Gastrocnemius medialis (tissue), 4 donors: ENCODE measurements at regions not wholly inside any gene's neighbourhood (a gene's known extent, or its start where the extent isn't known, plus 50 kb on each side); places are given as distances from the start of the nearest gene placed in this dataset.
"Not testable (repeated sequence)": the region's sequence is repeated elsewhere in the genome, so short reads cannot be mapped to it uniquely, and the experiment has no call there.

Experiments
- ATAC-seq, 2 donors: fragments of 150-250 bp; one replicate each; pipeline ENCODE4 v1.9.1; 2016
- DNase-seq, 2 donors: peaks; one replicate each; pipeline ENCODE4 v3.0.0-alpha.2; 2019
- H3K27ac ChIP-seq, 4 donors: fragments of 200-600 bp; sonication (generic); 1 replicate in 1 of 4; 2 replicates in 3 of 4; pipeline ENCODE4 v1.5.1; 2016 to 2018; ENCODE audit warnings: mild to moderate bottlenecking in 2 of 4, moderate library complexity in 1 of 4
- H3K27me3 ChIP-seq, 3 donors: fragments of 200-600 bp; sonication (generic) in 2 of 3; 1 replicate in 1 of 3; 2 replicates in 2 of 3; pipeline versions ENCODE4 v1.5.1 to v1.6.0; 2016 to 2019; ENCODE audit warnings: mild to moderate bottlenecking in 1 of 3, moderate library complexity in 1 of 3
- H3K36me3 ChIP-seq, 2 donors: fragments of 200-600 bp; sonication (generic) in 1 of 2; one replicate each; pipeline ENCODE4 v1.5.1; 2017 to 2018
- H3K4me1 ChIP-seq, 2 donors: fragments of 200-600 bp; sonication (generic) in 1 of 2; one replicate each; pipeline ENCODE4 v1.5.1; 2016 to 2017; ENCODE audit warnings: mild to moderate bottlenecking in 2 of 2
- H3K4me3 ChIP-seq, 4 donors: fragments of 200-600 bp; sonication (generic) in 3 of 4; 1 replicate in 1 of 4; 2 replicates in 3 of 4; pipeline ENCODE4 v1.5.1; 2016 to 2019; ENCODE audit warnings: mild to moderate bottlenecking in 2 of 4
- H3K9me3 ChIP-seq, 3 donors: fragments of 200-600 bp; sonication (generic) in 2 of 3; 1 replicate in 1 of 3; 2 replicates in 2 of 3; pipeline ENCODE4 v1.5.1; 2016 to 2019
- POLR2A ChIP-seq, 2 donors: fragments of 450-650 bp; IDR thresholded peaks; one replicate each; pipeline ENCODE4 v1.6.1; 2017; ENCODE audit warnings: antibody characterized with exemption in 2 of 2, mild to moderate bottlenecking in 2 of 2, moderate library complexity in 2 of 2
- in situ Hi-C, 4 donors: fragments of 200-750 bp; cut with MboI; loops; one replicate each; pipeline versions ENCODE4 v1.15.0 to v1.8.0; 2017; ENCODE audit warnings: low sequenced_read_pairs in 4 of 4
- intact Hi-C: fragments of 100-400 bp; cut with DNase I; formaldehyde crosslinking; loops from one replicate; pipeline ENCODE4 v1.15.1; 2023; ENCODE audit warnings: low total_unique reads
- TF ChIP-seq, protein P1 (sequence below), 5 experiments: fragments of 450-650 bp in 3 of 5; fragments of 200-600 bp in 2 of 5; sonication (generic) in 2 of 5; IDR thresholded peaks in 4 of 5; conservative IDR thresholded peaks in 1 of 5; 1 replicate in 4 of 5; 2 replicates in 1 of 5; pipeline ENCODE4 v1.5.1; 2016 to 2019; ENCODE audit warnings: antibody characterized with exemption in 5 of 5, mild to moderate bottlenecking in 3 of 5, moderate library complexity in 3 of 5

DNA sequence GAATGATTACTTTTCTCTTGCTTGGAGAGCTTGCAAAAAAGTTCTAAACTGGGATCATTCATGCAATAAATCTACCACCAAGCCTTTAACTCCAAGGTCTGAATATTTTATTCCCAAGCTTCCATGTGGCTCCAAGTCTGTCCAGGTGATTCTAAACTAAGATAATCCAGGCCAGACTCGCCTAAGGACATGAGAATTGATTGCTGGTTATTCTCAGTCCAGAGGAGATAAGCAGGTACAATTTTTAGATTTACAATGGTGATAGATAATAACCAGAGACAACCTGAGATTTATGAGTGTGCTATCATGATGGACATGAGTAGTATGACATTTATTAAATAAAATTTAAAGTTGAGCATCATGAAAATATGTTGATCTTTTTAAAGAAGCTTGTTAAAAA, 156.5 kb upstream of the SPRY2 start:
- H3K4me3 ChIP-seq: no peak overlapping the region
- in situ Hi-C loops (no loop called here), intact Hi-C loops (no loop called here)
- no peak for TF ChIP-seq POLR2A (IDR thresholded peaks at IDR 0.05)
- TF ChIP-seq, protein P1, sequence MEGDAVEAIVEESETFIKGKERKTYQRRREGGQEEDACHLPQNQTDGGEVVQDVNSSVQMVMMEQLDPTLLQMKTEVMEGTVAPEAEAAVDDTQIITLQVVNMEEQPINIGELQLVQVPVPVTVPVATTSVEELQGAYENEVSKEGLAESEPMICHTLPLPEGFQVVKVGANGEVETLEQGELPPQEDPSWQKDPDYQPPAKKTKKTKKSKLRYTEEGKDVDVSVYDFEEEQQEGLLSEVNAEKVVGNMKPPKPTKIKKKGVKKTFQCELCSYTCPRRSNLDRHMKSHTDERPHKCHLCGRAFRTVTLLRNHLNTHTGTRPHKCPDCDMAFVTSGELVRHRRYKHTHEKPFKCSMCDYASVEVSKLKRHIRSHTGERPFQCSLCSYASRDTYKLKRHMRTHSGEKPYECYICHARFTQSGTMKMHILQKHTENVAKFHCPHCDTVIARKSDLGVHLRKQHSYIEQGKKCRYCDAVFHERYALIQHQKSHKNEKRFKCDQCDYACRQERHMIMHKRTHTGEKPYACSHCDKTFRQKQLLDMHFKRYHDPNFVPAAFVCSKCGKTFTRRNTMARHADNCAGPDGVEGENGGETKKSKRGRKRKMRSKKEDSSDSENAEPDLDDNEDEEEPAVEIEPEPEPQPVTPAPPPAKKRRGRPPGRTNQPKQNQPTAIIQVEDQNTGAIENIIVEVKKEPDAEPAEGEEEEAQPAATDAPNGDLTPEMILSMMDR (IDR thresholded peaks at IDR 0.05 in 4 of 5, conservative IDR thresholded peaks at IDR 0.05 in 1 of 5): no peak
- no peaks in the 10 kb centered on the region for H3K27me3 ChIP-seq
- H3K36me3 ChIP-seq: no peaks in the 10 kb centered on the region
- no peak for DNase-seq
- no peak for ATAC-seq
- H3K4me1 ChIP-seq: no peaks in the 10 kb centered on the region
- no peaks in the 10 kb centered on the region for H3K9me3 ChIP-seq
- H3K27ac ChIP-seq: no peak overlapping the region

DNA sequence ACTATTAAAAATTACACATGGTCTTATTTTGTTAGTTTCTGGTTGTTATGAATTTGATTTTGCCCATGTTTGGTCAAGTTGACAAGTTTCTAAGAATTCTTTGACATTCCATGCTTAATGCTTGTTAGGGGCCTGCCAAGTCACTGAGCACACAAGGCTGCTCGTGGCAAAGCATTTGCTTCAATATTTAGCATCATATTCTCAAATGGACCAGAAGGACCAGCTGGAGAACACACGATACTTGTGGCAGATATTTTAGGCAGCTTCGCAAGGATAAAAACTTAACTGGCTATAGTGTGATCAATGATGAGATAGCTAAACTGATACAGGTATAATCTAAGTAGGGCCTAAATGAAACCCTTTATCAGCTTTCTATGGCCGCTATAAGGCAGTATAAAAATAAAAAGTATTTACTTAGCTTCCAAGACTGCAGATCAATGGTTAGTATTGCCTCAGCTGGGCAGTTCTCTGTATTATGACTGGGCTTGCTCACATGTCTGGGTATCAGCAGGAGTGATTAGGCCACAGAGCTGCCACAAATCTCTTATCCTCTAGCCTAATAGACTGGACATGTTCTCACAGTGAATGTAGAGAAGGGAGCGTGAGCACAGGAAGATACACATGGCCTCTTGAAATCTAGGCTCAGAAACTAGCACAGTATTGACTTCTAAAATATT, 155.9 kb upstream of the SPRY2 start:
- TF ChIP-seq, protein P1 (IDR thresholded peaks at IDR 0.05 in 4 of 5, conservative IDR thresholded peaks at IDR 0.05 in 1 of 5): no peak
- TF ChIP-seq POLR2A (IDR thresholded peaks at IDR 0.05): no peak
- in situ Hi-C loops: no loop called here
- ATAC-seq (no peak), DNase-seq (no peak)
- H3K4me3 ChIP-seq: no peak overlapping the region
- H3K27ac ChIP-seq: no peak overlapping the region
- no peaks in the 10 kb centered on the region for H3K4me1 ChIP-seq
- intact Hi-C loops: no loop called here
- H3K9me3 ChIP-seq: no peaks in the 10 kb centered on the region
- H3K27me3 ChIP-seq: no peaks in the 10 kb centered on the region
- no peaks in the 10 kb centered on the region for H3K36me3 ChIP-seq

DNA sequence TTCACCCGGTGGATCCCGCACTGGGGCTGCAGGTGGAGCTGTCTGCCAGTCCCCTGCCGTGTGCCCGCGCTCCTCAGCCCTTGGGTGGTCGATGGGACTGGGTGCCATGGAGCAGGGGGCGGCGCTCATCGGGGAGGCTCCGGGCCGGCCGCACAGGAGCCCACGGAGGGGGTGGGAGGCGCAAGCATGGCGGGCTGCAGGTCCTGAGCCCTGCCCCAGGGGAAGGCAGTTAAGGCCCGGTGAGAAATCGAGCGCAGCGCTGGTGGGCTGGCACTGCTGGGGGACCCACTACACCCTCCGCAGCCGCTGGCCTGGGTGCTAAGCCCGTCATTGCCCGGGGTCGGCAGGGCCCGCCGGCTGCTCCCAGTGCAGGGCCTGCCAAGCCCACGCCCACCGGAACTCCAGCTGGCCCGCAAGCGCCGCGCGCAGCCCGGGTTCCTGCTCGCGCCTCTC, 149.6 kb upstream of the SPRY2 start:
- ATAC-seq, intact Hi-C loops, H3K9me3 ChIP-seq, H3K4me1 ChIP-seq, H3K27me3 ChIP-seq, H3K4me3 ChIP-seq, in situ Hi-C loops, H3K36me3 ChIP-seq, H3K27ac ChIP-seq, DNase-seq: not testable (repeated sequence)

DNA sequence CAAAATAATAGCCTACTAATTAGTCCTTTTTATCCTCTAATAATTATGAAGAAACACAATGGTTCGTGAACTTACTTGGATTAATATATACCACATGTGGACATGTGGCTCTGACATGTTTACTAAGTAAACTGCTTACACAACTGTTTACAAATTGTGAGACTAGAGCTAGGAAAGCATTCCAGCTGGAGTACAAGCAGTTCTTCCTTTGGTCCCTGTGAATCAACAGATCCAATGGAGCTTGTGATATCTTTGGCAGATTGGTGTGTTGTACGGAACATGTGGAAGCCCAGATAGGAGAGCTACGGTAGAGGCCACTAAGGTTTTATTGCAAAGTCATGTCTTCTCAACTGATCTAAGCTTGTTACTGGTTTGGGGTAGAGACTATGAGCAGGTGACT, 145.5 kb upstream of the SPRY2 start:
- no peaks in the 10 kb centered on the region for H3K36me3 ChIP-seq
- no peak overlapping the region for H3K27ac ChIP-seq
- no peak overlapping the region for H3K4me3 ChIP-seq
- H3K4me1 ChIP-seq: no peaks in the 10 kb centered on the region
- TF ChIP-seq POLR2A (IDR thresholded peaks at IDR 0.05): no peak
- TF ChIP-seq, protein P1 (IDR thresholded peaks at IDR 0.05 in 4 of 5, conservative IDR thresholded peaks at IDR 0.05 in 1 of 5): no peak
- in situ Hi-C loops (no loop called here), intact Hi-C loops (no loop called here)
- no peaks in the 10 kb centered on the region for H3K27me3 ChIP-seq
- ATAC-seq (peak in 1 of 2 donors; percentile 77), DNase-seq (no peak)
- H3K9me3 ChIP-seq: no peaks in the 10 kb centered on the region

DNA sequence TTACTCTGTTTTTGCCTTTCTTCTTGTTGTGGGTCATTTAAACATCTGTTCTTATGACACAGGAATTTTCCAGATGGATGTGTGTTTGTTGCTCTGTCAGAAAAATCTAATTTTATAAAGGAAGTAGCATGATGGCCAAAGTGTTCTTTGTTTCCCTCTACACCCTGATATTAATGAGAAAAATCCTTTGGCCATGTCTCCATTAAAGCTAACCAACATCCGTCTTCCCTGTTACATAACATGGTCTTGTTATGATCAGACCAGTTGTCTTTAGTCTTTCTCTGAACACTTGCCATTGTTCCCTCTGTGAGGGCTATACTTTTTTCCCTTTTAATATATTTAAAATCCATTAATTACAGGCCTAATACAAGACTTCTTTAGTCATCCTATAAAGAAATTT, 142.2 kb upstream of the SPRY2 start:
- no peaks in the 10 kb centered on the region for H3K4me1 ChIP-seq
- H3K36me3 ChIP-seq: no peaks in the 10 kb centered on the region
- ATAC-seq (no peak), DNase-seq (no peak)
- H3K9me3 ChIP-seq: no peaks in the 10 kb centered on the region
- TF ChIP-seq POLR2A (IDR thresholded peaks at IDR 0.05): no peak
- TF ChIP-seq, protein P1 (IDR thresholded peaks at IDR 0.05 in 4 of 5, conservative IDR thresholded peaks at IDR 0.05 in 1 of 5): no peak
- peak overlapping the region; percentile 7 to 59 (median 38) for H3K27ac ChIP-seq
- in situ Hi-C loops (no loop called here), intact Hi-C loops (no loop called here)
- H3K27me3 ChIP-seq: no peaks in the 10 kb centered on the region
- H3K4me3 ChIP-seq: no peak overlapping the region
